SK-MEL-5 (cell line): ENCODE measurements at regions not wholly inside any gene's neighbourhood (a gene's known extent, or its start where the extent isn't known, plus 50 kb on each side); places are given as distances from the start of the nearest gene placed in this dataset.
A peak's percentile ranks its signal among the peaks of the same experiment; 100 is the strongest.
"Not testable (repeated sequence)": the region's sequence is repeated elsewhere in the genome, so short reads cannot be mapped to it uniquely, and the experiment has no call there.

ENCODE experiments used
- DNase-seq: peaks from one replicate; pipeline ENCODE4 v3.0.0-alpha.2; 2016; ENCODE audit warnings: low read depth, low spot score
- in situ Hi-C: cut with HindIII; loops from 2 replicates; pipeline ENCODE4 v1.10.0; 2016; ENCODE audit warnings: low sequenced_read_pairs, high pct_unique_total_duplicates, low pct_unique_long_range_greater_than_20kb
- small RNA-seq, 2 experiments: library from RNA; depleted of rRNA; stranded (forward); fragments of <200 nt; gene quantifications; one replicate each; pipeline ENCODE3, GENCODE V24; 2014

- in situ Hi-C loops: no loop called here
- no peak for DNase-seq
Measured at GRCh38 chr15:21267671-21268395, 172.5 kb downstream of the POTEB3 start.

- in situ Hi-C loops: no loop called here
- no peak for DNase-seq
Measured at GRCh38 chr15:21267226-21267625, 173.1 kb downstream of the POTEB3 start.

GRCh38 chr15:21265628-21266027 lies 174.7 kb downstream of the POTEB3 start:
- in situ Hi-C loops, DNase-seq: not testable (repeated sequence)

- in situ Hi-C loops: no loop called here
- peak; percentile 83 for DNase-seq
Measured at GRCh38 chr15:21262851-21263425, 177.4 kb downstream of the POTEB3 start.

- in situ Hi-C loops: no loop called here
- no peak for DNase-seq
Measured at GRCh38 chr15:21261965-21262850, 178.1 kb downstream of the POTEB3 start.

GRCh38 chr15:21261396-21261964 lies 178.8 kb downstream of the POTEB3 start:
- DNase-seq: no peak
- in situ Hi-C loops: no loop called here

- in situ Hi-C loops: no loop called here
- DNase-seq: no peak
Measured at GRCh38 chr15:21260966-21261395, 179.3 kb downstream of the POTEB3 start.

GRCh38 chr15:21258635-21259034 lies 181.7 kb downstream of the POTEB3 start:
- DNase-seq, in situ Hi-C loops: not testable (repeated sequence)

GRCh38 chr15:21249508-21250019 lies 190.7 kb downstream of the POTEB3 start:
- in situ Hi-C loops: not testable (repeated sequence)

More at GRCh38 chr15:21249508-21250019, 190.7 kb downstream of the POTEB3 start:
- not testable (repeated sequence) for DNase-seq

Small RNA genes in the stretch of these regions (small RNA-seq; reads per million reads assigned to genes)
- gene RNU6-1235P: 0 reads per million in 2 experiments
